SU-DHL-6 (cell line): ENCODE measurements at regions not wholly inside any gene's neighbourhood (a gene's known extent, or its start where the extent isn't known, plus 50 kb on each side); places are given as distances from the start of the nearest gene placed in this dataset.

Experiments
- CTCF ChIP-seq: fragments of 200-600 bp; sonication (generic); IDR thresholded peaks from one replicate; pipeline ENCODE4 v1.5.1; 2017; ENCODE audit warnings: antibody characterized with exemption, mild to moderate bottlenecking, low read length, moderate library complexity; ENCODE audit not compliant: insufficient read depth, poor library complexity, severe bottlenecking
- EZH2phosphoT487 ChIP-seq: fragments of 200-600 bp; sonication (generic), shearing (Covaris generic); conservative IDR thresholded peaks from 2 replicates; pipeline ENCODE4 v1.6.1; 2018; ENCODE audit warnings: mild to moderate bottlenecking, antibody characterized with exemption, low read length, moderate library complexity, mixed read lengths

GRCh38 chr11:134994431-134994830, 582.4 kb upstream of the B3GAT1 start:
- no peak for TF ChIP-seq CTCF
- no peak for TF ChIP-seq EZH2phosphoT487
